ENCODE measurements at regions not wholly inside any gene's neighbourhood (a gene's known extent, or its start where the extent isn't known, plus 50 kb on each side); places are given as distances from the start of the nearest gene placed in this dataset.

DNA sequence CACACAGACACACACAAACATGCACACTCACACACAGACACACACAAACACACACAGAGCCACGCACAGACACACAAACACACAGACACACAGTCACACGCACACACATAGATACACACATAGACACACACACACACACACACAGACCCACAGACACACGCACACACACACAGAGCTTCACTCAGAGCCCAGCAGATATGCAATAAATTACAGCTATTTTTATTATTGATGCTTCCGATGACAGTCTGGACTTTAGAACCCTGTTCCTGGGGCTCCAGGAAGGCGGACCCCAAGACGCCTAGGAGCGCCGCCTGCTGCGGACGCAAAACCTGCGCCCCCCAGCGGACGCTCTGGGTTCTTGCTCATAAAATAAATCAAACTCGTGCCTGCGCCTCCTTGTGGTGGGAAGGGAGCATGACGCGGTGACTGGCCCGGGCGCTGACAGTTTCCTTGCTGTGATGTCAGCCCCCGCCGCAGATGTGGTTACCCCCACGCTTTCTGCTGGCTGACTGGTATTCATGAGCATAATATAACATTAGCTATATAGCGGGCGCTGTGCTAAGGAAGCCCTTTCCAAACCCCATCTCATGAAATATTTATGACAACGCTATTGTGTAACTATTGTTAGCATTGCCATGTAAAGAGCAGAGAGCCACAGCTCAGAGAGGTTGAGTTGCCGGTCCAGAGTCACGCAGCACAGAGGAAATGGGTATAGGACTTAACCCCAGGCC, 64.4 kb upstream of the TM9SF2 start:
- DNase-seq (peak; percentile 94 to 98 (median 94)), ATAC-seq (replicated peaks) (peak; percentile 50)
- H3K27me3 Mint-ChIP-seq: peaks cover 0 to 27% of the 10 kb centered on the region in 2 donors
- peak overlapping the region; percentile 4 to 75 for H3K27ac Mint-ChIP-seq
- H3K4me1 Mint-ChIP-seq (ENCODE audit: low read depth in 2 of 2): peaks cover 38 to 42% of the 10 kb centered on the region in 2 donors
- H3K4me3 Mint-ChIP-seq: peak overlapping the region; percentile 55 to 65
- no peaks in the 10 kb centered on the region for H3K9me3 Mint-ChIP-seq
- peaks cover 34% of the 10 kb centered on the region for H3K36me3 Mint-ChIP-seq (ENCODE audit: insufficient read depth)

DNA sequence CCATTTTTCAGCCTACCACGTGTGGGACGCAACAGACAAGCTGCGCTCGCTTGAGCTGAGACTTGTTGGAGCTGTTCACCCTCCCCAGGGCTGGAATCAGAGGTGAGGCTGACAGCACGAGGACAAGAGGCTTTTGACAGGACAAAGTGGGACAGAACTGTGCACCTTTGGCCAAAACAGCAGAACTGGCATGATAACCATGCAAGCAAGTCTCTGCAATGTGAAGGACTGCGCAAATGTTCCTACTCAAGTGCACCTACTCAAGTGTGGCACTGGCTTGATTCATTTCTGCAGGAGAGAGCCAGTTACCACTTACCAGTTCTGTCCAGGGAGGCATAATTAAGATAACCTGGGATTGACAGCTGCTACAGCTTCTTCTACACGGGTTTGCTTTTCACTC, 62.2 kb upstream of the TM9SF2 start:
- Mint-ChIP-seq H3K27ac (no peak overlapping the region), H3K36me3 (ENCODE audit: insufficient read depth) (peaks cover 18% of the 10 kb centered on the region), H3K9me3 (no peaks in the 10 kb centered on the region), H3K4me3 (no peak overlapping the region), H3K27me3 (peaks cover 0 to 27% of the 10 kb centered on the region in 2 donors), H3K4me1 (ENCODE audit: low read depth in 2 of 2) (peaks cover 20 to 22% of the 10 kb centered on the region in 2 donors)
- DNase-seq (no peak), ATAC-seq (replicated peaks) (no peak)

DNA sequence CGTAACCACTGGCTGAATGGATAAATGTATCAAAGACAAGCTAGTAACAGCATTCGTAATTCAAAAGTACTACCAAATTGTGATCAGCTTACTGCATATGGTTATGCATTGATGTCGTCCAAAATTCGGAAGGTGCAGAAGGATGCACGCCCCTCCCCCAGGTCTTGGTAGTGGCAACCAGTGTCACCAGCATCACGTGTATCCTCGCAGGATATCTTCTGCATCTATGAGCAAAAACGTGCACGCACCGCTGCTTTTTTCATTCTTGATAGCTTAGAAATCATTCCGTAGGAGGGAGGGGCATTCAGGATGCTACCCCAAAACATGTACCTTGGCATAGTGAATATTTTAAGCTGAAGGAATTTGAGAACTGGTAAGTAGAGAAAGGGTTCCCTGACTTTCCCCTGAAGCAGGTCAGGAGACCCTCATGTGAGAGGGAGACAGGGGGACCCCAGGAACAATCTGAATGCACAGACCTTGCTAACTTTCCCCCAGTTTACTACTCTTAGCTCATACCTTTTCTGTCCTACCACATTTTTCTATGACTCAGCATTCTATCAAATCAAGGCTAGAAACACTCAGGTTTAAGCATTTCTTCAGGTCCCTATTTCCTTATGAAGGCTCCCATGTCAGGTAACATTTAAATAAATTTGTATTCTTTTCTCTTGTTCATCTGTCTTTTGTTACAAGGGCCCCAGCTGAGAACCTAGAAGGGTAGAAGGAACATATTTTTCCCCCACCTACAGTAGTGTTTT, 61.2 kb upstream of the TM9SF2 start:
- no peak overlapping the region for H3K4me3 Mint-ChIP-seq
- ATAC-seq (replicated peaks): no peak

DNA sequence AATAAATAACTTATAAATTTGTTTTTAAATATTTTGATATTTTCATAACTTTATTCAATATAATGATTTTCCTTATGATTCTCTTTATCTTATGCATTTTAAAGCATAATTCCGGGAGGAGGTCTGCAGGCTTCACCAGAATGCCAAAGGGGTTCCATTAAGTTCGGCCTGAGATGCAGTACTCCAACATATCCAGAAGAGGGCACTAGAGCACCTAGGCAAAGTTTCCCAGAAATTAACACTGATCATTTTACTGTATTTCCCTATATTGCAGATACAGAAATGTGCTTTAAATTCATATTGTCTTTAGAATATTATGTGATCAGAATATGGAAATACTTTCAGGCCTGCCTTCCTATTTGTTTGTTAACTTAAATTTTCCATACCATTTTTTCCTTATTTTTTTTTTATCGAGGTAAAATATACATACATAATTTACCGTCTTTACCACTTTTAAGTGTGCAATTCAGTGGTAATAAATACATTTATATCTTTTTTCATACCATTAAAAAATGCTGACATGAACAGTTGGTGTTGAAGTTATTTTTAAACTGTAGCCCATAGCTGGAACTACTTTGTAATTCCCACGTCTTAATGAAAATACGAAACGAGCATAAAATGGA, 58.9 kb upstream of the TM9SF2 start:
- ATAC-seq (replicated peaks) (peak; percentile 87), DNase-seq (peak; percentile 62 to 68 (median 68))

More for the DNA sequence above, 61.2 kb upstream of the TM9SF2 start:
- H3K27ac Mint-ChIP-seq: no peak overlapping the region
- H3K4me1 Mint-ChIP-seq (ENCODE audit: low read depth in 2 of 2): peaks cover 16 to 19% of the 10 kb centered on the region in 2 donors
- peaks cover 10% of the 10 kb centered on the region for H3K36me3 Mint-ChIP-seq (ENCODE audit: insufficient read depth)
- H3K27me3 Mint-ChIP-seq: peaks cover 0 to 27% of the 10 kb centered on the region in 2 donors
- H3K9me3 Mint-ChIP-seq: no peaks in the 10 kb centered on the region
- no peak for DNase-seq

DNA sequence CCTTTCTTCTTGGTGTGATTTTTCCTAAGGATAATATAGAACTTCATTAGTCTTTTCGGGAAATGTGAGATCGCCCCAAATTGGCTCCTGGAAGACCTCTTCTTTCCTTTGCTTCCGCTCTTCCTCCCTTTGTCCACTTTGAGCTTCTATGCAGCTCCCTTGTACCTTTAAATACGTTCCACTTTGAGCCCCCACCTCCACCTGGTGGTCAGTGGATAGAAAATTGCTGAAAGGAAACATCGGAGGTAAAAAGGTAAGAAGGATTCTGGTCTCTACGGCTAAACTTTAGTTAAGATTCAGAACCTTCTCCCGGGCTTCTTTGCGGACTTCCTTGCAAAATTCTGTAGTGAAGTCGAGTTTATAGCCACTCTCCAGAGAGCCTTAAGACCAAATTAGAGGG, 55.0 kb upstream of the TM9SF2 start:
- ATAC-seq (replicated peaks): no peak
- H3K4me3 Mint-ChIP-seq: no peak overlapping the region
- H3K27ac Mint-ChIP-seq: no peak overlapping the region
- no peak for DNase-seq
- H3K36me3 Mint-ChIP-seq (ENCODE audit: insufficient read depth): peaks cover 3% of the 10 kb centered on the region
- no peaks in the 10 kb centered on the region for H3K9me3 Mint-ChIP-seq
- H3K27me3 Mint-ChIP-seq: peaks cover 11 to 18% of the 10 kb centered on the region in 2 donors
- no peaks in the 10 kb centered on the region for H3K4me1 Mint-ChIP-seq (ENCODE audit: low read depth in 2 of 2)

More for the DNA sequence above, 58.9 kb upstream of the TM9SF2 start:
- H3K9me3 Mint-ChIP-seq: no peaks in the 10 kb centered on the region
- no peak overlapping the region for H3K4me3 Mint-ChIP-seq
- peaks cover 4% of the 10 kb centered on the region in 2 donors for H3K4me1 Mint-ChIP-seq (ENCODE audit: low read depth in 2 of 2)
- H3K36me3 Mint-ChIP-seq (ENCODE audit: insufficient read depth): peaks cover 3% of the 10 kb centered on the region
- H3K27ac Mint-ChIP-seq: no peak overlapping the region
- H3K27me3 Mint-ChIP-seq: peaks cover 0 to 27% of the 10 kb centered on the region in 2 donors

DNA sequence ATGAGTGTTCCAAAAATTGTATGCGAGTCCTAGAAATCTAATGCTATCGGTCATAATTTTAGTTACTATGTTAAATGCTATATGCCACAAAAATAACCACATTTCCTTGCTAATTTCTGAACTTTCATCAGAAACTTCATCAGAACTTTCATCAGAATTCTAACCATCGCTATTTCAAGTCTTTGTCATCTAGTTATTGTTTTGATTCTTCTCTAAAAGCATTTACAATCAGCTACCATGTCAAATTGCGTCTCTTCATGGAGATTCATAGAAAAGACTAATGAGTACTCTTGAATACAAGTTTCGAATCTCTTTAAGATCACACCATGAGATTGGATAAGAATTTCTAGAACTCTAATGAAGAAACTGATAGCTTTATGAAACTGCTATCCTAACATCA, 52.7 kb upstream of the TM9SF2 start:
- Mint-ChIP-seq H3K27ac (no peak overlapping the region), H3K27me3 (peaks cover 31 to 38% of the 10 kb centered on the region in 2 donors), H3K4me3 (no peak overlapping the region), H3K36me3 (ENCODE audit: insufficient read depth) (peaks cover 2% of the 10 kb centered on the region), H3K4me1 (ENCODE audit: low read depth in 2 of 2) (no peaks in the 10 kb centered on the region), H3K9me3 (no peaks in the 10 kb centered on the region)
- ATAC-seq (replicated peaks): no peak
- DNase-seq: no peak

DNA sequence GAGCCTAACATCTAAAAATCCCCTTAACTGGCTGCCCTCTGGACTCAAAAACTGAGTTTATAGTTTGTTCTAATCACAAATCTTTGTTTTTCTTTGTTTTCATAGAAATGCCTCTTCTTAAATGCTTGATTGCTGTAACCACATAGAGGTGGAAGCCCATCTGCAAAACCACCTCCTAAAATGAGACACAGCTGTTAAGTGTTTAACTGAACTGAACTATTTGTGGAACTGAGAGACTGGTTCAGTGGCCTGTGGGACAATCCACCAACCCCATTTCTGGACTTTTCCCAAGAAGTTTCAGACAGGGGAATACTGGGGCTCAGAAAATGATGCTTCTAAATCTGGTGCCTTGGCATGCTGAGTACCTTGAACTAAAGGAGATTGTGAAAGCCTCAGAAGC, 50.9 kb upstream of the TM9SF2 start:
- Mint-ChIP-seq H3K27me3 (peaks cover 32 to 56% of the 10 kb centered on the region in 2 donors), H3K4me3 (no peak overlapping the region), H3K36me3 (ENCODE audit: insufficient read depth) (no peaks in the 10 kb centered on the region), H3K9me3 (peaks cover 0 to 5% of the 10 kb centered on the region in 2 donors), H3K27ac (no peak overlapping the region), H3K4me1 (ENCODE audit: low read depth in 2 of 2) (no peaks in the 10 kb centered on the region)
- ATAC-seq (replicated peaks) (no peak), DNase-seq (no peak)
